Ishikawa (cell line): ENCODE measurements at regions not wholly inside any gene's neighbourhood (a gene's known extent, or its start where the extent isn't known, plus 50 kb on each side); places are given as distances from the start of the nearest gene placed in this dataset.

Experiments
- CEBPB ChIP-seq: IDR thresholded peaks from 2 replicates; pipeline ENCODE4 v1.6.1; 2012
- CREB1 ChIP-seq: IDR thresholded peaks from 2 replicates; pipeline ENCODE4 v1.6.1; 2012; ENCODE audit warnings: low read depth
- EGR1 ChIP-seq: IDR thresholded peaks from 2 replicates; pipeline ENCODE4 v1.6.1; 2012
- EP300 ChIP-seq: IDR thresholded peaks from 2 replicates; pipeline ENCODE4 v1.6.1; 2012; ENCODE audit warnings: borderline replicate concordance
- FOXM1 ChIP-seq: IDR thresholded peaks from 2 replicates; pipeline ENCODE4 v1.6.1; 2012; ENCODE audit warnings: low read depth, borderline replicate concordance
- NFIC ChIP-seq: IDR thresholded peaks from 2 replicates; pipeline ENCODE4 v1.6.1; 2012
- RAD21 ChIP-seq: IDR thresholded peaks from 2 replicates; pipeline ENCODE4 v1.6.1; 2012; ENCODE audit warnings: low read depth
- TAF1 ChIP-seq: IDR thresholded peaks from 2 replicates; pipeline ENCODE4 v1.6.1; 2012; ENCODE audit warnings: low read depth, mild to moderate bottlenecking
- TCF12 ChIP-seq: IDR thresholded peaks from 2 replicates; pipeline ENCODE4 v1.6.1; 2012; ENCODE audit warnings: low read depth
- TEAD4 ChIP-seq: IDR thresholded peaks from 2 replicates; pipeline ENCODE4 v1.6.1; 2012
- USF1 ChIP-seq: IDR thresholded peaks from 2 replicates; pipeline ENCODE4 v1.6.1; 2012
- YY1 ChIP-seq: IDR thresholded peaks from 2 replicates; pipeline ENCODE4 v1.6.1; 2012; ENCODE audit warnings: low read depth
- ZBTB7A ChIP-seq: IDR thresholded peaks from 2 replicates; pipeline ENCODE4 v1.6.1; 2012; ENCODE audit warnings: low read depth
- TF ChIP-seq, protein P1 (sequence below): IDR thresholded peaks from 2 replicates; pipeline ENCODE4 v1.6.1; 2012
- TF ChIP-seq, protein P2 (sequence below): IDR thresholded peaks from 2 replicates; pipeline ENCODE4 v1.6.1; 2012; ENCODE audit warnings: low read depth, mild to moderate bottlenecking

GRCh38 chr13:77459592-77459991 lies 75.9 kb upstream of the SCEL start:
- TF ChIP-seq NFIC (no peak), YY1 (no peak), CEBPB (no peak), EGR1 (no peak), CREB1 (no peak)
- TF ChIP-seq, protein P1, sequence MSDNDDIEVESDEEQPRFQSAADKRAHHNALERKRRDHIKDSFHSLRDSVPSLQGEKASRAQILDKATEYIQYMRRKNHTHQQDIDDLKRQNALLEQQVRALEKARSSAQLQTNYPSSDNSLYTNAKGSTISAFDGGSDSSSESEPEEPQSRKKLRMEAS, result no peak
- TF ChIP-seq, protein P2, sequence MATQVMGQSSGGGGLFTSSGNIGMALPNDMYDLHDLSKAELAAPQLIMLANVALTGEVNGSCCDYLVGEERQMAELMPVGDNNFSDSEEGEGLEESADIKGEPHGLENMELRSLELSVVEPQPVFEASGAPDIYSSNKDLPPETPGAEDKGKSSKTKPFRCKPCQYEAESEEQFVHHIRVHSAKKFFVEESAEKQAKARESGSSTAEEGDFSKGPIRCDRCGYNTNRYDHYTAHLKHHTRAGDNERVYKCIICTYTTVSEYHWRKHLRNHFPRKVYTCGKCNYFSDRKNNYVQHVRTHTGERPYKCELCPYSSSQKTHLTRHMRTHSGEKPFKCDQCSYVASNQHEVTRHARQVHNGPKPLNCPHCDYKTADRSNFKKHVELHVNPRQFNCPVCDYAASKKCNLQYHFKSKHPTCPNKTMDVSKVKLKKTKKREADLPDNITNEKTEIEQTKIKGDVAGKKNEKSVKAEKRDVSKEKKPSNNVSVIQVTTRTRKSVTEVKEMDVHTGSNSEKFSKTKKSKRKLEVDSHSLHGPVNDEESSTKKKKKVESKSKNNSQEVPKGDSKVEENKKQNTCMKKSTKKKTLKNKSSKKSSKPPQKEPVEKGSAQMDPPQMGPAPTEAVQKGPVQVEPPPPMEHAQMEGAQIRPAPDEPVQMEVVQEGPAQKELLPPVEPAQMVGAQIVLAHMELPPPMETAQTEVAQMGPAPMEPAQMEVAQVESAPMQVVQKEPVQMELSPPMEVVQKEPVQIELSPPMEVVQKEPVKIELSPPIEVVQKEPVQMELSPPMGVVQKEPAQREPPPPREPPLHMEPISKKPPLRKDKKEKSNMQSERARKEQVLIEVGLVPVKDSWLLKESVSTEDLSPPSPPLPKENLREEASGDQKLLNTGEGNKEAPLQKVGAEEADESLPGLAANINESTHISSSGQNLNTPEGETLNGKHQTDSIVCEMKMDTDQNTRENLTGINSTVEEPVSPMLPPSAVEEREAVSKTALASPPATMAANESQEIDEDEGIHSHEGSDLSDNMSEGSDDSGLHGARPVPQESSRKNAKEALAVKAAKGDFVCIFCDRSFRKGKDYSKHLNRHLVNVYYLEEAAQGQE, result no peak

DNA sequence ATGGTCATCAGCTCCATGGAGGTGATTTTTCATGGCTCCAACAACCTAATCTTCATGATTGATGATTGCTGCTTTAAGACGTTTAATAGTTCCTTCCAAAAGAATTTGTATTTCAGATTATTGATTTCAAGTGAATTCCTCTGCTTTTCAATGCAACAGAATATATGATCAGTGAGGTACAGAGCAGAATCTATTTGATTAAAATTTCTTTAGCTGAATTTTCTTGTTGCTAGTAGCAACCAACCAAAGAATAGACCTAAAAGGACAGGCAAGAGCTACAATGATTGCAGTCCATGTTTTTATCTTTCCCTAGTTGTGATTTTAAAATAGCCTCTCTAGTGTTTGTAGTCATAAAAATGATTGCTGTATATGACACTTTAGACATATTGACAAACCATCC lies 76.8 kb upstream of the SCEL start:
- TF ChIP-seq RAD21 (no peak), NFIC (no peak), FOXM1 (no peak), CEBPB (no peak), ZBTB7A (no peak), TCF12 (no peak), USF1 (no peak), TEAD4 (no peak), EGR1 (no peak), YY1 (no peak), TAF1 (no peak), EP300 (no peak), CREB1 (no peak)
- TF ChIP-seq, protein P1, result no peak
- TF ChIP-seq, protein P2, result no peak

- TF ChIP-seq RAD21, result no peak
- TF ChIP-seq TAF1, result no peak
- TF ChIP-seq NFIC, result no peak
- TF ChIP-seq YY1, result no peak
- TF ChIP-seq CEBPB, result no peak
- no peak for TF ChIP-seq TEAD4
- TF ChIP-seq USF1, result no peak
- TF ChIP-seq, protein P1, result no peak
- TF ChIP-seq EP300, result no peak
- no peak for TF ChIP-seq CREB1
Observed at GRCh38 chr13:77457966-77458365, 77.5 kb upstream of the SCEL start.

- TF ChIP-seq NFIC (no peak), TEAD4 (no peak), EGR1 (no peak), USF1 (no peak), TCF12 (no peak), CEBPB (no peak), EP300 (no peak), CREB1 (no peak), RAD21 (no peak), YY1 (no peak), FOXM1 (no peak), ZBTB7A (no peak), TAF1 (no peak)
- TF ChIP-seq, protein P1, result no peak
- TF ChIP-seq, protein P2, result no peak
Observed at GRCh38 chr13:77456271-77456670, 79.2 kb upstream of the SCEL start.
